T-helper 2 cell (primary cell): ENCODE measurements at regions not wholly inside any gene's neighbourhood (a gene's known extent, or its start where the extent isn't known, plus 50 kb on each side); places are given as distances from the start of the nearest gene placed in this dataset.
A peak's percentile ranks its signal among the peaks of the same experiment; 100 is the strongest.

Experiments
- DNase-seq, 5 experiments: peaks; one replicate each; pipeline versions ENCODE4 v3.0.0 to v3.0.0-alpha.2; 2012 to 2022

- no peak for DNase-seq
Observed at GRCh38 chr3:193938613-193939012, 197.3 kb upstream of the HES1 start.

GRCh38 chr3:193939527-193939926 is 196.4 kb upstream of the HES1 start:
- DNase-seq, result no peak

DNA sequence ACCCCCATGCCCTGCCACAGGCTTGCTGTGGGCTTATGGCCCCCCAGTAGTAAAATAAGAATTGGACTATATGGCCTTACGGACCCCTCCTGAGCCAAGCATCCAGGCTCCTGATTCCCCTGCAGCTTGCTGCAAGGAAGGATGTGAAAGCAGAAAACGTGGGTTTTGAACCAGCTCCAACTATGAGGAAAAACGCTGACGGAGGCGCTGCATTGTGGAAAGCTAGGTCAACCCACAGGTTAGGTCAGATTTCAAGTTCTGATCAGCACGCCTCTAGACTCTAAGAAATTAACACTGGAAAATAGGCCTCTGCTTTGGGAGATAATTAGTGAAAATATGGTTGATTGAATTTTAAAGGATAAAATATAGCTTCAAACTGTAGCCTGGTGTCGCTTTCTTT is 195.4 kb upstream of the HES1 start:
- no peak for DNase-seq

GRCh38 chr3:193941486-193941885 is 194.5 kb upstream of the HES1 start:
- DNase-seq, result no peak

DNA sequence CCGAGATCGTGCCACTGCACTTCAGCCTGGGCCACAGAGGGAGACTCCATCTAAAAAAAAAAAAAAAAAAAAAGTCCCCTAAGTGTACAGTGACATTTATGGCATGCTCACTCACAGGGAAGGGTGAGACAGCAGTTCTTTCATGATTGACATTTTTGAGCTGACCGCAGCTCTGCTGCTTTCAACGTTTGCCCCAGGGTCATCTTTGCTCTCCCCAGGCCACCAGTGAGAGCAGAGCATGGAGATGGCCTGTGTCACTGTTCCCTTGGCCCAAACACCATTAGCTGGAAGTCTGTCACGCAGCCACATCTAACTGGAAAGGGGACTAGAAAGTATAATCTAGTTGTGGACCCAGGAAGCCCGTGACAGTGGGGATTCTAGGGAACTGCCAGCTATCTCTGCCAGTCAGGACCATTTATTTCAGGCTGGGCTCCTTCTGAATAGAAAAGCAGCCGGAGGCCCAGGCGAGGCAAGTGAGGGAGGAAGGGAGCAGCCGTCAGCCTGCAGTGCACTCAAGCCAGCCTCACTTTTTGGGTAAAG is 193.4 kb upstream of the HES1 start:
- no peak for DNase-seq

DNA sequence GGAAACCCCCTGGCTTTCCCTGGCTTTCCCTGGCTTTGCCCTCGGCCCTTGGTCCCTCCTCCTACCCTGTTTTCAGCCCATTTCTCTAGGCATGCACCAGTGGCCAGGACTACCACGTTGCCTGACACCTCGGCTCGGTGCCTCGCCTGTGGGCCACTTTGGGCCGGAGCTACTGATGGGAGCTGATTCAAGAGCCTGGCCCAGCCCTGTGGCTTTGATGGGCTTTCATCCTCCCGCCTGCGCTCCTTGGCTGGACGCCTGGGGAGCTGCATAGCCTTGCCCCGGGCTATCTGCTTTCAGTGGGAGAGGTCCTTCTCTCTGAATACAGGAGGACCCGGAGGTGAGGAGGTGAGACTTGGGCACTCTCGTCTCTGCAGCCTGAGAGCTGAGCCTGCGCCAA is 192.7 kb upstream of the HES1 start:
- DNase-seq, result no peak

- no peak for DNase-seq
Observed at GRCh38 chr3:193943851-193944517, 192.0 kb upstream of the HES1 start.

DNA sequence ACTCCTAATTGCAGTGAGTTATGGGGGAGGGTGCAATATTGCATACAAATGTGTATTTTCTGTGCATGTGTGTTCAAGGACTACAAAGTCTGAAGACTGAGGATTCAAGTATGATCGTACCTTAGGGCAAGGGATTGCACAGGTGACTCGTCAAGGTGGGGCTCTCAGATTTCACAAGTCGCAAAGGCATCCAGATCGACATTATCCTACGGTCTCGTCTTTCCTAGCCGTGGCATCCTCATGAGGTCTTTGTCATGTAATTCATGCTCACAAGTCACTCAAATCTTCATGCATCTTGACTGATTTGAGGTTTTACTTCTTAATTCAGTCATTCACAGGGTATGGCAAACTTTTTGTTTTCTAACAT is 191.4 kb upstream of the HES1 start:
- DNase-seq, result no peak

DNA sequence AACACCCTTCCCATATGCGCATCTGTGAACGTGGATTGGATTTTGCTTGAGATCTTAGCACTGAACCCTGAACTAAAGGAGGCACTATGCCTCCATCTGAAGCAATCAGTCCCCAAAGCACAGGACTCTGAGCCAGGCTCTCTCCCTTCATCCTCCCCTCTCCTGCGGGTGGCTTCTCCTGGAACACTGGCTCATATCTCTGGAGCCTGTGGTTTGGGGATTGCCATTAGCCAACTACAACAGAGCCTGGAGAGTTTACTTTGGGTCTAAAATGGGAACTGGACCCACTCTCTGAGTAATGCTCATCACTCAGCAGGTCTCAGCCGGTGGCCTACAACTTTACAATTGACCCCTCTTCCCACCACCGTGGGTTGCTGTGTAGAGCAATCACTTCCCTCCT is 190.8 kb upstream of the HES1 start:
- no peak for DNase-seq

DNA sequence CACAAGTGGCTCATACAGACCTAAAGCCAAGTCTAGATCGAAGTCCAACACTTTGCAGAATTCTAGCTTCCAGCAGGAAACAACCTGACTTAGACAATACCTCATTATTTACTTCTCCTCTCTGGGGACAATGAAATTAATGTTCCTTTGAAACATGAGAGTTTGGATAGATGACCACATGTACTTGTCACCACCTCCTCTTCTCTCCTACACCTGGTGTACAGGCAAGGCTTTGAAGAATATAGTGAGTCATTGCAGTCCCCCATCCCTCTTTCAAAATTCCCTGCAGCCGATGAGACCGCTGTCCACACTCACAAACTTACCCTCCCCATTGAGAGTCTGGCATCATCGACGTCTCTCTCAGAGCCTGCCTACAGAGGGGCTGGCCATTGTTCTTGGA is 189.0 kb upstream of the HES1 start:
- DNase-seq, result no peak

DNA sequence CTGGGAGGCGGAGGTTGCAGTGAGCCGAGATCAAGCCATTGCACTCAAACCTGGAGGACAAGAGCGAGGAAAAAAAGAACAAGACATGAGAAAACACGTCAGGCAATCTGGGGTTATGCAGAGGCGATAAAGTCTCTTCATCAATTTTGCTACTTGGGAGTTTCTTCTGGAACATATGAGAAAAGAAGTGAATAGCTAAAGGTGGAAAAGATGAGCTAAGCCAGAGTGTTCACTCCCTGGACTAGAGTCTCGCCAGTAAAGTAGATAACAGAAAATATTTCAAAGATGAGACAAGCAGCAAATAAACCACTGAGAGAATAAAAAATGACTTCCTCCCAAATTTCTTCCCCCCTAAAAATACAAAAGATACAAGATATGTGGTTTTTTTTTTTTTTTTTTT is 188.4 kb upstream of the HES1 start:
- DNase-seq, result no peak

- no peak for DNase-seq
Observed at GRCh38 chr3:193948459-193948858, 187.5 kb upstream of the HES1 start.

GRCh38 chr3:193951859-193952258 is 184.1 kb upstream of the HES1 start:
- no peak for DNase-seq

DNA sequence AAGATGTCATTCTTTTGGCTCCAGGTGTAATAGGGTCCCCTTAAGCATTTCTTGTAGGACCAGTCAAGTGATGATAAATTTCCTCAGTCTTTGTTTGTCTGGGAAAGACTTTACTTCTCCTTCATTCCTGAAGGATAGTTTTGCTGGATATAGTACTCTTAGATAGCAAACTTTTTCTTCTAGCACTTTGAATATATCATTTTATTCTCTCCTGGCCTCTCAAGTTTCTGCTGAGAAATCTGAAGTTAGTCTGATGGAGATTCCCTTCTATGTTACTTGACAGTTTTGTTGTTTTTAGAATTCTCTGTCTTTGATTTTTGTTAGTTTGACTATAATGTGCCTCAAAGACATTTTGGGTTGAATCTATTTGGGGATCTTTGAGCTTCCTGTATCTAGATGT is 181.2 kb upstream of the HES1 start:
- DNase-seq, result no peak

- no peak for DNase-seq
Observed at GRCh38 chr3:193955719-193956118, 180.2 kb upstream of the HES1 start.

GRCh38 chr3:193959861-193960260 is 176.1 kb upstream of the HES1 start:
- DNase-seq, result no peak

GRCh38 chr3:193960487-193961274 is 175.3 kb upstream of the HES1 start:
- DNase-seq, result no peak

- peak in 1 of 5 experiments; percentile 61 for DNase-seq
Observed at GRCh38 chr3:193962986-193963685, 172.8 kb upstream of the HES1 start.

DNA sequence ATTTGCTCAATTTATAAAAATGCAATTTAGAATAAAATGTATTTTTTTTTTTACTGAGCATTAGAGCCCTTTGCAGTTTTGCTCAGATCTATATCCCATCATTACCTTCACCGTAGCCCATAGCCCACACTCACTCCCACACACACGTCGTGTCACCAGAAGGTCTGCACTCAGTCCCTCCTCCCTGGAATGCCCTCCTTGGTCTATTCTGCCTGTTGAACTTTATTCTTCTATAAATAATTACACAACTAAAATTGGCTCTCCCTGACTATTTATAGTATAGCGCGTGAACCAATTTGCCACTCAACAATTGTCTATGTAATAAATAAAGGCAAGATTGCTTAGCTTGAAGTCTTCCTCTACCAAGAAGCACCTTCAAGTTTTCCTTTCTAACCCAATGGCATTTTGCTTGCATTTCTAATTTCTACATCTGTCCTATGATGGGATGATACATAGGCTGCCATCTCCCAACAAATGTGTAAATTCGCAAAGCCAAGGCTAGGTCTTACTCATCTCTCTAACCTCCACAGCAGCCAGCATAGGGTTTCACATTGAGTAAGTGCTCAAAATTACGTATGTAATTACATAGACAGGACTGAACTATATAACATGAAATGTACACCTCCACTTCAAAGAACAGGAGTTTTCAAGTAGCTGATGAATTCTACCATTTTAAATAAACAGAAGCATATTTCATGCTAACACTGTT is 172.0 kb upstream of the HES1 start:
- DNase-seq, result peak in 1 of 5 experiments; percentile 89

DNA sequence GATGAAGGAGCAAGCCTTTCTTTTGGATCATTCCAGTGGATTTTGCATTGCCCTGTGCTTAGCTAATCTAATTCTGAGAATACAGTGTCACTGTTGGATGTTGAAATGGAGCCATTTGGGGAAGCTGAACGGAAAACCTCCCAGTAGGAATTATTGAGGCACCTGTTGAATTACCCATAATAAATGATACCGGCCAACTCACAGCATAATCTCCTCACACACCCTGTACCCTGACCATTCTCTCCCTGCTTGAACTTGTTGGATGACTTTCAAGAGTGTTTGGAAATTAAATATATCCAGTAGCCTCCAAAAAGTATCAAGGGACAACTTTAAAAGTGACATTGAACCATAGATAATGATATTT is 171.4 kb upstream of the HES1 start:
- DNase-seq, result no peak

DNA sequence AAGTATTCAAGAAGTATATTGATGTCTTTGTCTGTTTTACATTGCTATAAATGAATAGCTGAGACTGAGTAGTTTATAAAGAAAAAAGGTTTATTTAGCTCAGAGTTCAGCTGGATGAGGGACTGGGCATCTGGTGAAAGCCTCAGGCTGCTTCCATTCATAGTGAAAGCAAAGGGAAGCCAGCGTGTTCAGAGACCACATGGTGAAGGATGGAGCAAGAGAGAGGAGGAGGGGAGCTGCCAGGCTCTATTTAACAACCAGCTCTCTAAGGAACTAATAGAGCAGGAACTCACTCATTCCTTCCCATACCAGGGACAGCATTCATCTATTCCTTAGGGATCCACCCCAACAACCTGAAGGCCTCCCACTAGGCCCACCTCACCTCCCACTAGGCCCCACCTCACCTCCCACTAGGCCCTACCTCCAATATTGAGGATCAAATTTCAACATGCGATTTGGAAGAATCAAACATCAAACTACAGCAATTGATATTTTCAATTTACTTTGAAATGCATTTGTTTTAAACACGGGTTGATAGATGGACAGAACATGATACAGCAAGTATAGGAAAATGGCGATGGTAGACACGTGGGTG is 167.5 kb upstream of the HES1 start:
- DNase-seq, result no peak

GRCh38 chr3:193970131-193970772 is 165.7 kb upstream of the HES1 start:
- peak in 1 of 5 experiments; percentile 42 for DNase-seq
